ENCODE measurements at regions not wholly inside any gene's neighbourhood (a gene's known extent, or its start where the extent isn't known, plus 50 kb on each side); places are given as distances from the start of the nearest gene placed in this dataset.

DNA sequence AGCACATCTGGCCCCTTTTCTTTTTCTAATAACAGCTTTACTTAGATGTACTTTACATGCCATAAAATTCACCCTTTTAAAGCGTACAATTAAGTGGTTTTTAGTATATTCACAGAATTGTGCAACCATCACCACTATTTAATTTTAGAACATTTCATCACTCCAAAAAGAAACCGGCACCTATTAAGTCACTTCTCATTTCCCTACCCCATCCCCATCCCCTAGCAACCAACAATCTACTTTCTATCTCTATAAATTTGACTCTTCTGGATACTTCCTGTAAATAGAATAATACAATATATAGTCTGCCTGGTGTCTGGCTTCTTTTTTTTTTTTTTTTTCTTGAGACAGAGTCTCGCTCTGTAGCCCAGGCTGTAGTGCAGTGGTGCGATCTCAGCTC is 59.5 kb upstream of the ENAH start:
- peak; percentile 52 for DNase-seq
- no peaks in the 10 kb centered on the region for H3K9me3 ChIP-seq (ENCODE audit: low read depth)
- no peak overlapping the region for H3K4me3 ChIP-seq
- no peaks in the 10 kb centered on the region for H4K20me1 ChIP-seq (ENCODE audit: insufficient read depth)
- H3K9ac ChIP-seq = no peak overlapping the region
- H3K79me2 ChIP-seq (ENCODE audit: insufficient read depth) = no peaks in the 10 kb centered on the region
- H3K27ac ChIP-seq = peak overlapping the region; percentile 33
- H2AFZ ChIP-seq = no peak overlapping the region
- H3K4me2 ChIP-seq (ENCODE audit: unreplicated experiment) = no peak overlapping the region
- H3K27me3 ChIP-seq (replicated peaks; ENCODE audit: insufficient read depth) = no peaks in the 10 kb centered on the region
- TF ChIP-seq EZH2phosphoT487 (IDR thresholded peaks at IDR 0.05; ENCODE audit: insufficient read depth, low read depth) (no peak), EZH2 (IDR thresholded peaks at IDR 0.05; ENCODE audit: insufficient read depth, poor library complexity, severe bottlenecking) (no peak)
- no peaks in the 10 kb centered on the region for H3K36me3 ChIP-seq (ENCODE audit: low read depth)
- no peaks in the 10 kb centered on the region for H3K9me2 ChIP-seq (ENCODE audit: insufficient read depth)
- peaks cover 22% of the 10 kb centered on the region for H3K4me1 ChIP-seq (ENCODE audit: insufficient read depth)
- WGBS, 2 experiments (ENCODE audit: low coverage in 1 of 2, low lambda C conversion rate in 2 of 2, missing lambda C conversion rate in 2 of 2) = 55 to 62% methylated on average over 4 of the region's 4 CpGs
- in situ Hi-C loops (cut with MboI) = no loop called here
- H3F3A ChIP-seq (ENCODE audit: insufficient read depth) = peaks cover 8% of the 10 kb centered on the region; the same call in 1 of the 2 replicates

DNA sequence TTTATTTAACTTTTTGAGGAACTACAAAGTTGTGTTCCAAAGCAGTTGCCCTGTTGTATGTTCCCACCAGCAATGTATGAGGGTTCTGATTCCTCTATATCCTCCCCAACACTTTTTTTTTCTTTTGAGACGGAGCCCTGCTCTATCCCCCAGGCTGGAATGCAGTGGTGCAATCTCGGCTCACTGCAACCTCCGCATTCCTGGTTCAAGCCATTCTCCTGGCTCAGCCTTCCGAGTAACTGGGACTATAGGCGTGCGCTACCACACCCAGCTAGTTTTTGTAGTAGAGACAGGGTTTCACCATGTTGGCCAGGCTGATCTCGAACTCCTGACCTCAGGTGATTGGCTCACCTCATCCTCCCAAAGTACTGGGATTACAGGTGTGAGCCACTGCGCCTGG is 60.4 kb upstream of the ENAH start:
- Histone ChIP-seq H3F3A (ENCODE audit: insufficient read depth) (peaks cover 8% of the 10 kb centered on the region; the same call in 1 of the 2 replicates), H3K4me3 (no peak overlapping the region), H3K36me3 (ENCODE audit: low read depth) (no peaks in the 10 kb centered on the region), H3K9me3 (ENCODE audit: low read depth) (no peaks in the 10 kb centered on the region), H4K20me1 (ENCODE audit: insufficient read depth) (no peaks in the 10 kb centered on the region), H3K27me3 (replicated peaks; ENCODE audit: insufficient read depth) (no peaks in the 10 kb centered on the region), H3K9me2 (ENCODE audit: insufficient read depth) (no peaks in the 10 kb centered on the region), H3K4me2 (ENCODE audit: unreplicated experiment) (no peak overlapping the region), H3K27ac (no peak overlapping the region), H2AFZ (no peak overlapping the region), H3K79me2 (ENCODE audit: insufficient read depth) (no peaks in the 10 kb centered on the region), H3K4me1 (ENCODE audit: insufficient read depth) (peaks cover 22% of the 10 kb centered on the region), H3K9ac (no peak overlapping the region)
- 88 to 90% methylated on average over 8 of the region's 8 CpGs for WGBS, 2 experiments (ENCODE audit: low coverage in 1 of 2, low lambda C conversion rate in 2 of 2, missing lambda C conversion rate in 2 of 2)
- no peak for TF ChIP-seq EZH2 (IDR thresholded peaks at IDR 0.05; ENCODE audit: insufficient read depth, poor library complexity, severe bottlenecking)
- TF ChIP-seq EZH2phosphoT487 (IDR thresholded peaks at IDR 0.05; ENCODE audit: insufficient read depth, low read depth) = no peak
- DNase-seq = no peak
- in situ Hi-C loops (cut with MboI) = no loop called here

DNA sequence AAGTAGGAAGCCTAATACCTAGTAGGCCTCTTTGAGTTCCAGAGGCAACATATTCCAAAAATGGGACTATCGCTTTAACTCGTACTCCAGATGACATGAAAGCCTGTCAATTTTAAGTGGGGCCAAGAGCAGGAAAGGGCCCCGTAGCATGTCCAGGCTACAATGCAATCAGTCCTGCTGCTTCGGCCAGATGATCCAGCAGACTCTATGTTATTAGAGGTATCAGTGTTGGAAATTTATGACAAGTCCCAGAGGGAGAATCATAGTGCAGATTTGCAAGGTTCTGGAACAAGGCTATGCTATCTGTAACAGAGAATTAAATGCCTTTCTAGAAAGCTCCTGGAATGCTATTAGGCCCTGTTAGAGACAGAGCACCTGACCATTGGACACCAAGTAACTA is 56.7 kb upstream of the SRP9 start:
- no peaks in the 10 kb centered on the region for H3F3A ChIP-seq (ENCODE audit: insufficient read depth)
- no peak for TF ChIP-seq EZH2phosphoT487 (IDR thresholded peaks at IDR 0.05; ENCODE audit: insufficient read depth, low read depth)
- no peak for TF ChIP-seq EZH2 (IDR thresholded peaks at IDR 0.05; ENCODE audit: insufficient read depth, poor library complexity, severe bottlenecking)
- H4K20me1 ChIP-seq (ENCODE audit: insufficient read depth) = no peaks in the 10 kb centered on the region
- in situ Hi-C loops (cut with MboI) = no loop called here
- H2AFZ ChIP-seq = no peak overlapping the region
- no peaks in the 10 kb centered on the region for H3K79me2 ChIP-seq (ENCODE audit: insufficient read depth)
- H3K9ac ChIP-seq = no peak overlapping the region
- no peak overlapping the region for H3K4me2 ChIP-seq (ENCODE audit: unreplicated experiment)
- no peaks in the 10 kb centered on the region for H3K4me1 ChIP-seq (ENCODE audit: insufficient read depth)
- no peak overlapping the region for H3K27ac ChIP-seq
- H3K9me2 ChIP-seq (ENCODE audit: insufficient read depth) = no peaks in the 10 kb centered on the region
- WGBS, 2 experiments (ENCODE audit: low coverage in 1 of 2, low lambda C conversion rate in 2 of 2, missing lambda C conversion rate in 2 of 2) = 88 to 90% methylated on average over 4 of the region's 4 CpGs
- H3K4me3 ChIP-seq = no peak overlapping the region
- no peaks in the 10 kb centered on the region for H3K9me3 ChIP-seq (ENCODE audit: low read depth)
- DNase-seq = no peak
- no peaks in the 10 kb centered on the region for H3K36me3 ChIP-seq (ENCODE audit: low read depth)
- no peaks in the 10 kb centered on the region for H3K27me3 ChIP-seq (replicated peaks; ENCODE audit: insufficient read depth)

DNA sequence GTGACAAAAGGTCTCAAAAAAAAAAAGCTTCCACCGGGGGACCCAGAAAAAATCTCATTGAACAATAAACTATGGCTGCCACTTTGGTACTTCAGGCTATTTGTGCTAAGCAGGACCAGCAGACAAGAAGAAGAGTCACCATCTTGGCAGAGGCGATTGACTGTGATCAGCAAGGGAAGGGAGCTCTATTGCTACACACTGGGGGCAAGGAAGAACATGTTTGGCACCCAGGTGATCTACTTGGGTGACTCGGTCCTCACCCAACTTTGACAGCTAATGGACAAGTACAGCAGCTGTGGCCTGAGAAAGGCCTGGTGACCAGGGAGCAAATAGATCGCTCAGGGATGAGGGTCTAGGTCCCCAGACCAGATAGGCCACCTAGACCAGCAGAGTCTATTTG is 53.4 kb upstream of the SRP9 start:
- H3K27ac ChIP-seq = no peak overlapping the region

More for the DNA sequence above, 53.4 kb upstream of the SRP9 start:
- Histone ChIP-seq H3K4me3 (no peak overlapping the region), H3K4me1 (ENCODE audit: insufficient read depth) (no peaks in the 10 kb centered on the region), H3K4me2 (ENCODE audit: unreplicated experiment) (no peak overlapping the region), H3K9ac (no peak overlapping the region), H3F3A (ENCODE audit: insufficient read depth) (no peaks in the 10 kb centered on the region), H2AFZ (no peak overlapping the region), H3K9me3 (ENCODE audit: low read depth) (no peaks in the 10 kb centered on the region), H4K20me1 (ENCODE audit: insufficient read depth) (no peaks in the 10 kb centered on the region), H3K36me3 (ENCODE audit: low read depth) (no peaks in the 10 kb centered on the region), H3K9me2 (ENCODE audit: insufficient read depth) (no peaks in the 10 kb centered on the region), H3K79me2 (ENCODE audit: insufficient read depth) (no peaks in the 10 kb centered on the region), H3K27me3 (replicated peaks; ENCODE audit: insufficient read depth) (no peaks in the 10 kb centered on the region)
- in situ Hi-C loops (cut with MboI) = no loop called here
- no peak for TF ChIP-seq EZH2 (IDR thresholded peaks at IDR 0.05; ENCODE audit: insufficient read depth, poor library complexity, severe bottlenecking)
- TF ChIP-seq EZH2phosphoT487 (IDR thresholded peaks at IDR 0.05; ENCODE audit: insufficient read depth, low read depth) = no peak
- 86 to 95% methylated on average over 4 of the region's 4 CpGs for WGBS, 2 experiments (ENCODE audit: low coverage in 1 of 2, low lambda C conversion rate in 2 of 2, missing lambda C conversion rate in 2 of 2)
- DNase-seq = no peak
